ENCODE measurements at regions not wholly inside any gene's neighbourhood (a gene's known extent, or its start where the extent isn't known, plus 50 kb on each side); places are given as distances from the start of the nearest gene placed in this dataset.
A peak's percentile ranks its signal among the peaks of the same experiment; 100 is the strongest.

- WGBS (ENCODE audit: low lambda C conversion rate): 22% methylated on average over 2 of the region's 2 CpGs
- H3K27ac ChIP-seq (ENCODE audit: extremely low read length, insufficient read depth, low read length): no peak overlapping the region
- no peak overlapping the region for H3K4me3 ChIP-seq (replicated peaks in 1 of 3; ENCODE audit: insufficient read depth in 1 of 3, low read depth in 2 of 3, low read length in 3 of 3)
- no peaks in the 10 kb centered on the region for H3K4me1 ChIP-seq (ENCODE audit: insufficient read depth, low read length)
- intact Hi-C loops (cut with micrococcal nuclease; ENCODE audit: unreplicated experiment) (no loop called here), in situ Hi-C loops (cut with HindIII; ENCODE audit: extremely low pct_ligation_motif_present, low pct_unique_long_range_greater_than_20kb) (no loop called here)
- no peak overlapping the region for H3K4me2 ChIP-seq (ENCODE audit: low read depth, low read length)
- no peaks in the 10 kb centered on the region for H3K27me3 ChIP-seq (ENCODE audit: control insufficient read depth in 1 of 2, insufficient read depth in 2 of 2, low read length in 2 of 2)
- no peaks in the 10 kb centered on the region for H3K79me2 ChIP-seq (ENCODE audit: insufficient read depth, low read length)
- BruUV-seq (replicated peaks): no TSS peak
- H2AFZ ChIP-seq (ENCODE audit: low read length): no peak overlapping the region
- no peaks in the 10 kb centered on the region for H3K36me3 ChIP-seq (replicated peaks in 1 of 2; ENCODE audit: control insufficient read depth in 1 of 2, insufficient read depth in 2 of 2, low read length in 2 of 2)
- no peak for DNase-seq (ENCODE audit: low spot score)
- FAIRE-seq: no peak
- no peak overlapping the region for H3K9ac ChIP-seq (ENCODE audit: insufficient read depth, low read depth, low read length)
- TF ChIP-seq ZNF225 (CRISPR knock-in tag; IDR thresholded peaks at IDR 0.05) (no peak), UBTF (CRISPR knock-in tag; IDR thresholded peaks at IDR 0.05) (no peak), MIER2 (CRISPR knock-in tag; IDR thresholded peaks at IDR 0.05) (peak; percentile 50; the same call in 1 of the 2 replicates), IRF2 (CRISPR knock-in tag; IDR thresholded peaks at IDR 0.05) (no peak), SRSF9 (IDR thresholded peaks at IDR 0.05; ENCODE audit: borderline replicate concordance, insufficient read depth, low read depth, low read length, poor library complexity, severe bottlenecking) (peak; percentile 26), GTF3A (CRISPR knock-in tag; conservative IDR thresholded peaks at IDR 0.05) (no peak)
- TF ChIP-seq, protein P1, sequence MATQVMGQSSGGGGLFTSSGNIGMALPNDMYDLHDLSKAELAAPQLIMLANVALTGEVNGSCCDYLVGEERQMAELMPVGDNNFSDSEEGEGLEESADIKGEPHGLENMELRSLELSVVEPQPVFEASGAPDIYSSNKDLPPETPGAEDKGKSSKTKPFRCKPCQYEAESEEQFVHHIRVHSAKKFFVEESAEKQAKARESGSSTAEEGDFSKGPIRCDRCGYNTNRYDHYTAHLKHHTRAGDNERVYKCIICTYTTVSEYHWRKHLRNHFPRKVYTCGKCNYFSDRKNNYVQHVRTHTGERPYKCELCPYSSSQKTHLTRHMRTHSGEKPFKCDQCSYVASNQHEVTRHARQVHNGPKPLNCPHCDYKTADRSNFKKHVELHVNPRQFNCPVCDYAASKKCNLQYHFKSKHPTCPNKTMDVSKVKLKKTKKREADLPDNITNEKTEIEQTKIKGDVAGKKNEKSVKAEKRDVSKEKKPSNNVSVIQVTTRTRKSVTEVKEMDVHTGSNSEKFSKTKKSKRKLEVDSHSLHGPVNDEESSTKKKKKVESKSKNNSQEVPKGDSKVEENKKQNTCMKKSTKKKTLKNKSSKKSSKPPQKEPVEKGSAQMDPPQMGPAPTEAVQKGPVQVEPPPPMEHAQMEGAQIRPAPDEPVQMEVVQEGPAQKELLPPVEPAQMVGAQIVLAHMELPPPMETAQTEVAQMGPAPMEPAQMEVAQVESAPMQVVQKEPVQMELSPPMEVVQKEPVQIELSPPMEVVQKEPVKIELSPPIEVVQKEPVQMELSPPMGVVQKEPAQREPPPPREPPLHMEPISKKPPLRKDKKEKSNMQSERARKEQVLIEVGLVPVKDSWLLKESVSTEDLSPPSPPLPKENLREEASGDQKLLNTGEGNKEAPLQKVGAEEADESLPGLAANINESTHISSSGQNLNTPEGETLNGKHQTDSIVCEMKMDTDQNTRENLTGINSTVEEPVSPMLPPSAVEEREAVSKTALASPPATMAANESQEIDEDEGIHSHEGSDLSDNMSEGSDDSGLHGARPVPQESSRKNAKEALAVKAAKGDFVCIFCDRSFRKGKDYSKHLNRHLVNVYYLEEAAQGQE (IDR thresholded peaks at IDR 0.05; ENCODE audit: borderline replicate concordance in 1 of 2, low read depth in 1 of 2, low read length in 2 of 2): peak in 1 of 2 experiments; percentile 75; a peak in 2 of 4 replicates
- TF ChIP-seq, protein P2, sequence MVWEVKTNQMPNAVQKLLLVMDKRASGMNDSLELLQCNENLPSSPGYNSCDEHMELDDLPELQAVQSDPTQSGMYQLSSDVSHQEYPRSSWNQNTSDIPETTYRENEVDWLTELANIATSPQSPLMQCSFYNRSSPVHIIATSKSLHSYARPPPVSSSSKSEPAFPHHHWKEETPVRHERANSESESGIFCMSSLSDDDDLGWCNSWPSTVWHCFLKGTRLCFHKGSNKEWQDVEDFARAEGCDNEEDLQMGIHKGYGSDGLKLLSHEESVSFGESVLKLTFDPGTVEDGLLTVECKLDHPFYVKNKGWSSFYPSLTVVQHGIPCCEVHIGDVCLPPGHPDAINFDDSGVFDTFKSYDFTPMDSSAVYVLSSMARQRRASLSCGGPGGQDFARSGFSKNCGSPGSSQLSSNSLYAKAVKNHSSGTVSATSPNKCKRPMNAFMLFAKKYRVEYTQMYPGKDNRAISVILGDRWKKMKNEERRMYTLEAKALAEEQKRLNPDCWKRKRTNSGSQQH (CRISPR knock-in tag; IDR thresholded peaks at IDR 0.05; ENCODE audit: low read depth): no peak
- TF ChIP-seq, protein P3, sequence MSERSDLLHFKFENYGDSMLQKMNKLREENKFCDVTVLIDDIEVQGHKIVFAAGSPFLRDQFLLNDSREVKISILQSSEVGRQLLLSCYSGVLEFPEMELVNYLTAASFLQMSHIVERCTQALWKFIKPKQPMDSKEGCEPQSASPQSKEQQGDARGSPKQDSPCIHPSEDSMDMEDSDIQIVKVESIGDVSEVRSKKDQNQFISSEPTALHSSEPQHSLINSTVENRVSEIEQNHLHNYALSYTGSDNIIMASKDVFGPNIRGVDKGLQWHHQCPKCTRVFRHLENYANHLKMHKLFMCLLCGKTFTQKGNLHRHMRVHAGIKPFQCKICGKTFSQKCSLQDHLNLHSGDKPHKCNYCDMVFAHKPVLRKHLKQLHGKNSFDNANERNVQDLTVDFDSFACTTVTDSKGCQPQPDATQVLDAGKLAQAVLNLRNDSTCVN (CRISPR knock-in tag; IDR thresholded peaks at IDR 0.05; ENCODE audit: borderline replicate concordance): no peak
- ChIA-PET POLR2A (no interaction called here), CTCF (ENCODE audit: low intra/inter-chr PET ratio, low total read pairs) (no interaction called here)
- no peaks in the 10 kb centered on the region for H4K20me1 ChIP-seq (ENCODE audit: insufficient read depth, low read length)
- no peaks in the 10 kb centered on the region for H3K9me3 ChIP-seq (ENCODE audit: low read length)
- no peak for ATAC-seq
Measured at GRCh38 chr13:44169018-44169911, 204.4 kb upstream of the SERP2 start.
